Neural crest cell (in vitro differentiated cells): ENCODE measurements at regions not wholly inside any gene's neighbourhood (a gene's known extent, or its start where the extent isn't known, plus 50 kb on each side); places are given as distances from the start of the nearest gene placed in this dataset.
"Not testable (repeated sequence)": the region's sequence is repeated elsewhere in the genome, so short reads cannot be mapped to it uniquely, and the experiment has no call there.

Experiments used
- DNase-seq: peaks from one replicate; pipeline ENCODE4 v3.0.0; 2021; ENCODE audit warnings: low read depth, mixed read lengths, low spot score
- H3K27ac Mint-ChIP-seq: one replicate; pipeline ENCODE4 v1.8.0; 2021; ENCODE audit warnings: mild to moderate bottlenecking, mixed read lengths; ENCODE audit not compliant: unreplicated experiment
- H3K27me3 Mint-ChIP-seq: 2 replicates; pipeline ENCODE4 v1.8.0; 2021; ENCODE audit warnings: low read depth, mild to moderate bottlenecking, mixed read lengths
- H3K36me3 Mint-ChIP-seq: 2 replicates; pipeline ENCODE4 v1.8.0; 2021; ENCODE audit warnings: low read depth, mild to moderate bottlenecking, mixed read lengths
- H3K4me1 Mint-ChIP-seq: 2 replicates; pipeline ENCODE4 v1.8.0; 2021; ENCODE audit warnings: mixed read lengths
- H3K4me3 Mint-ChIP-seq: one replicate; pipeline ENCODE4 v1.8.0; 2021; ENCODE audit warnings: mild to moderate bottlenecking, mixed read lengths
- H3K9me3 Mint-ChIP-seq: 2 replicates; pipeline ENCODE4 v1.8.0; 2021; ENCODE audit warnings: mixed read lengths
- TF ChIP-seq, protein P1 (sequence below): fragments of 200-600 bp; sonication (generic); conservative IDR thresholded peaks from 2 replicates; pipeline ENCODE4 v1.5.0; 2021; ENCODE audit warnings: antibody characterized with exemption, mild to moderate bottlenecking

DNA sequence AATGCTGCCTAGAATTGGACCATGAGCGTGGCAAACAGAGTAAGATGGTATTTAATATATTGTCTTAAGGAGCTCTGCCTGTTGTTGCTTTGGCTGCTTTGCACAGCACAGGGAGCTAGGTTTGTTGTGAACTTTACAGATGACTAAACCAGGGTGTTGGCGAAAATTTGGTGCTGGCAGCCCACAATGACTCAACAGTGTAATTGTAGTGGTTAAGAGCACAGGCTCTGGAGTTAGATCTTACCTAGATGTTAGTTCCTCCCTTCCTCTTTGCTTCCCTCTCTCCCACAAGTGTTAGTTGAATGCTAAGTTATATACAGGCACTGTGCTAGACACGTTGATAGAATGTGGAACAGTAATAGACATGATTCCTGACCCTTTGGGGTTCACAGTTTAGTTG lies 128.9 kb upstream of the TRPC5 start:
- Mint-ChIP-seq H3K27ac (no peak overlapping the region), H3K36me3 (no peaks in the 10 kb centered on the region), H3K4me1 (no peaks in the 10 kb centered on the region), H3K9me3 (no peaks in the 10 kb centered on the region), H3K27me3 (no peaks in the 10 kb centered on the region), H3K4me3 (no peak overlapping the region)
- TF ChIP-seq, protein P1, sequence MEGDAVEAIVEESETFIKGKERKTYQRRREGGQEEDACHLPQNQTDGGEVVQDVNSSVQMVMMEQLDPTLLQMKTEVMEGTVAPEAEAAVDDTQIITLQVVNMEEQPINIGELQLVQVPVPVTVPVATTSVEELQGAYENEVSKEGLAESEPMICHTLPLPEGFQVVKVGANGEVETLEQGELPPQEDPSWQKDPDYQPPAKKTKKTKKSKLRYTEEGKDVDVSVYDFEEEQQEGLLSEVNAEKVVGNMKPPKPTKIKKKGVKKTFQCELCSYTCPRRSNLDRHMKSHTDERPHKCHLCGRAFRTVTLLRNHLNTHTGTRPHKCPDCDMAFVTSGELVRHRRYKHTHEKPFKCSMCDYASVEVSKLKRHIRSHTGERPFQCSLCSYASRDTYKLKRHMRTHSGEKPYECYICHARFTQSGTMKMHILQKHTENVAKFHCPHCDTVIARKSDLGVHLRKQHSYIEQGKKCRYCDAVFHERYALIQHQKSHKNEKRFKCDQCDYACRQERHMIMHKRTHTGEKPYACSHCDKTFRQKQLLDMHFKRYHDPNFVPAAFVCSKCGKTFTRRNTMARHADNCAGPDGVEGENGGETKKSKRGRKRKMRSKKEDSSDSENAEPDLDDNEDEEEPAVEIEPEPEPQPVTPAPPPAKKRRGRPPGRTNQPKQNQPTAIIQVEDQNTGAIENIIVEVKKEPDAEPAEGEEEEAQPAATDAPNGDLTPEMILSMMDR = no peak
- DNase-seq = no peak

DNA sequence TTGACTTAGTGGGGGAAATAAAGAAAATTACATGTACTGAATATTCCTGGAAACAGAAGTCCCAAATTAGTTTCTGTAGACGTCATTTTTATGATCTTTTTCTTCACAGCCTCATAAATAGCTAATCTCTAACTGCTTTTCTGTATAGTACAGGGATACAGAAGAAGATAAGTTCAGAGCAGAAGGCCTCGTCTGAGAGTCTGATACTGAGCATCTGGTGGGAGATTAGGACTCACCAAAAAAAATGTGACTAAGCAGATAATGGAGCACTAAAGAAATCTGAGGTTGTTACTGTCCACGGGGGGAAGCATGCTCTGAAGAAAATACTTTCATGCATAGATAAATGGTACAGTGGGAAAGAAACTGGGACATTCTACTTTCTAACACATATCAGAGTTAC lies 115.3 kb upstream of the TRPC5 start:
- Mint-ChIP-seq H3K4me1 (no peaks in the 10 kb centered on the region), H3K27me3 (no peaks in the 10 kb centered on the region), H3K4me3 (no peak overlapping the region), H3K9me3 (no peaks in the 10 kb centered on the region), H3K36me3 (no peaks in the 10 kb centered on the region), H3K27ac (no peak overlapping the region)
- no peak for DNase-seq
- TF ChIP-seq, protein P1 = no peak

DNA sequence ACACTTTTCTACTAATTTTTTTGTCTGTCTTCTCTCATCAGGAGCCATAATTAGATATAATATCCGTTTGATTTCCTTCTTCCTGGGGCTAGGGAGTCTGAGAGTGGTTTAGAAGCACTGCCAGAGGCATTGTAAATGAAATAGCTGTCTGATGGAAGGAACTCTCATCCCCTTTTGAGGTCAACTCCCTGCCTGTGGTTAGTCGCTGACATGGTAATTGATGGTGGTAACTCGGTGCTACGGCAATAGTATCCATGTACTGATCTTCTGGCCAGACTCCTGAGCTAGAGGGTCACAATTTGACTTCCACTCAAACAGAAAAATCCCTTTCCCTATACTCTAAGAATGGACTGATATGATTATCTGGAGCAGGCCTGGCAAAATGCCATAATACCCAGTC lies 108.1 kb upstream of the TRPC5 start:
- H3K4me3 Mint-ChIP-seq = no peak overlapping the region
- no peaks in the 10 kb centered on the region for H3K36me3 Mint-ChIP-seq
- TF ChIP-seq, protein P1 = no peak
- no peaks in the 10 kb centered on the region for H3K27me3 Mint-ChIP-seq
- no peaks in the 10 kb centered on the region for H3K4me1 Mint-ChIP-seq
- no peak for DNase-seq
- no peak overlapping the region for H3K27ac Mint-ChIP-seq
- H3K9me3 Mint-ChIP-seq = no peaks in the 10 kb centered on the region

DNA sequence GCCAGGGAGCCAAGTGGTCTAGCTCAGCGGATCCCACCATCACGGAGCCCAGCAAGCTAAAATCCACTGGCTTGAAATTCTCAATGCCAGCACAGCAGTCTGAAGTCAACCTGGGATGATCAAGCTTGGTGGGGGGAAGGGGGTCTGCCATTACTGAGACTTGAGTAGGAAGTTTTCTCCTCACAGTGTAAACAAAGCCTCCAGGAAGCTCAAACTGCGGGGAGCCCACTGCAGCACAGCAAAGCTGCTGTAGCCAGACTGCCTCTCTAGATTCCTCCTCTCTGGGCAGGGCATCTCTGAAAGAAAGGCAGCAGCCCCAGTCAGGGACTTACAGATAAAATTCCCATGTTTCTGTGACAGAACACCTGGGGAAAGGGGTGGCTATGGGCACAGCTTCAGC lies 98.8 kb upstream of the TRPC5 start:
- H3K4me3 Mint-ChIP-seq, H3K9me3 Mint-ChIP-seq, H3K36me3 Mint-ChIP-seq, DNase-seq, H3K4me1 Mint-ChIP-seq, H3K27me3 Mint-ChIP-seq, H3K27ac Mint-ChIP-seq: not testable (repeated sequence)

DNA sequence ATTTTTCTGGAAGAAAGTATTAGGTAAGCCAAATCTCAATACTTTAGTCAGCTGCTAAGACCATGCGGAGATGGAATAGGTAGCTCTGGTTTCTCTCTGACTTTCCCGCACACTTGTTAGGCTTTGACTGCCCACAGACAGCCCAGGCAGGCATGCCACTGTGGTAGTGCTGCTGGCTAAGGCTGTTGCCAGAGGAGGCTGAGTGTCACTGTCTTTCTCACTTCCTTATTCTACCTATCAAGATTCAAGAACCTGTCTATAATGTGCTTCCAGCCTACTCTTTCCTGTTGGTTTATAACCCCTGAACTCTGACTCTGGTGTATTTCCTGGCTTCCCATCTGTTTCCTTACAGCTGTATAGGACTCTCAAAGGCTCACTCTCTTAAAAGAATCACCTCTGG lies 81.8 kb upstream of the TRPC5 start:
- no peak for DNase-seq
- H3K36me3 Mint-ChIP-seq = no peaks in the 10 kb centered on the region
- peaks cover 3% of the 10 kb centered on the region for H3K27me3 Mint-ChIP-seq
- H3K27ac Mint-ChIP-seq = no peak overlapping the region
- no peak overlapping the region for H3K4me3 Mint-ChIP-seq
- H3K4me1 Mint-ChIP-seq = no peaks in the 10 kb centered on the region
- H3K9me3 Mint-ChIP-seq = no peaks in the 10 kb centered on the region
- TF ChIP-seq, protein P1 = no peak

DNA sequence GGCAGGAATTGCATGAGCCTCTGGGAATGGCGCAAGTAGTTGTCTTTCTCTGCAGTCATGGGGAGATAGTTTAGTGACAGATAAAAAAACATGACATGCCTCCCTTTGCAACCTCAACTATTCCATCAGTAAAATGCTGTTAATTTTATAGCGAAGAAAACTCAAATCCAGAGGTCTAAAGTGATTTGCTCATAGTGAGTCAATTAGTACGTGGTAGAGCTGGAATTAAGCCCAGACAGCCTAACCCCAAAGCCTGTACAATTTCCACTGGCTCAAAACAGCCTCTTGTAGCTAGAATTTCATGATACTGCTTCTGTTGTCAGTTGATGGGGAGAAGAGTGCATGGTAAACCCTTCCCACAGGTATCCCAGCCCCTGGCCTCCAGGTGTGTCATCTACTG lies 81.3 kb upstream of the TRPC5 start:
- no peak for DNase-seq
- H3K27ac Mint-ChIP-seq = no peak overlapping the region
- TF ChIP-seq, protein P1 = no peak
- H3K4me3 Mint-ChIP-seq = no peak overlapping the region
- H3K9me3 Mint-ChIP-seq = no peaks in the 10 kb centered on the region
- peaks cover 3% of the 10 kb centered on the region for H3K27me3 Mint-ChIP-seq
- no peaks in the 10 kb centered on the region for H3K4me1 Mint-ChIP-seq
- H3K36me3 Mint-ChIP-seq = no peaks in the 10 kb centered on the region
